Suprapubic skin (tissue), 3 donors: ENCODE measurements at regions not wholly inside any gene's neighbourhood (a gene's known extent, or its start where the extent isn't known, plus 50 kb on each side); places are given as distances from the start of the nearest gene placed in this dataset.

ENCODE experiments used
- CTCF ChIP-seq, 2 donors: fragments of 200-600 bp in 1 of 2; fragments of 450-650 bp in 1 of 2; sonication (generic) in 1 of 2; IDR thresholded peaks; one replicate each; pipeline ENCODE4 v1.5.1; 2016 to 2019; ENCODE audit warnings: antibody characterized with exemption in 2 of 2, mild to moderate bottlenecking in 1 of 2, moderate library complexity in 1 of 2
- POLR2A ChIP-seq, 2 donors: fragments of 450-650 bp; IDR thresholded peaks; one replicate each; pipeline ENCODE4 v1.6.1; 2017; ENCODE audit warnings: antibody characterized with exemption in 2 of 2, mild to moderate bottlenecking in 2 of 2, moderate library complexity in 2 of 2

GRCh38 chr1:30413606-30414005 lies 309.8 kb downstream of the MATN1 start:
- TF ChIP-seq POLR2A (IDR thresholded peaks at IDR 0.05) (no peak), CTCF (IDR thresholded peaks at IDR 0.05) (no peak)
